Left lung (tissue), 4 donors: ENCODE measurements at regions not wholly inside any gene's neighbourhood (a gene's known extent, or its start where the extent isn't known, plus 50 kb on each side); places are given as distances from the start of the nearest gene placed in this dataset.

Source experiments
- ATAC-seq: fragments of 200-7000 bp; cut with Tn5 transposase; one replicate; pipeline ENCODE4 v1.9.1; 2020; ENCODE audit warnings: moderate library complexity
- DNase-seq, 4 donors: peaks; one replicate each; pipeline ENCODE4 v3.0.0-alpha.2; 2013 to 2020
- H3K27ac ChIP-seq, 2 donors: fragments of 200-600 bp; sonication (generic) in 1 of 2; one replicate each; pipeline versions ENCODE4 v1.5.0 to v1.8.0; 2020 to 2021
- H3K27me3 ChIP-seq, 2 donors: fragments of 200-600 bp; sonication (generic) in 1 of 2; one replicate each; pipeline versions ENCODE4 v1.5.0 to v1.8.0; 2020 to 2021
- H3K36me3 ChIP-seq, 2 donors: fragments of 200-600 bp; sonication (generic) in 1 of 2; one replicate each; pipeline versions ENCODE4 v1.5.0 to v1.8.0; 2020 to 2021
- H3K4me1 ChIP-seq, 2 donors: fragments of 200-600 bp; one replicate each; pipeline ENCODE4 v1.8.0; 2021
- H3K4me3 ChIP-seq, 2 donors: fragments of 200-600 bp; sonication (generic) in 1 of 2; one replicate each; pipeline versions ENCODE4 v1.5.0 to v1.8.0; 2020 to 2021; ENCODE audit warnings: mild to moderate bottlenecking in 1 of 2
- H3K9me3 ChIP-seq, 2 donors: fragments of 200-600 bp; sonication (generic) in 1 of 2; one replicate each; pipeline versions ENCODE4 v1.5.0 to v1.8.0; 2020 to 2021
- CTCF ChIP-seq, 2 donors: fragments of 200-600 bp; sonication (generic) in 1 of 2; IDR thresholded peaks; one replicate each; pipeline versions ENCODE4 v1.5.0 to v1.8.0; 2021; ENCODE audit warnings: antibody characterized with exemption in 2 of 2
- intact Hi-C, 2 donors: fragments of 100-400 bp; cut with DNase I; formaldehyde crosslinking; loops; one replicate each; pipeline versions ENCODE4 v1.11.2 to v1.14.2; 2022
- donor health status: DM: no; HTN: yes; CAD: no.
- donor health status: DM: no; HTN: no; CAD: no.

DNA sequence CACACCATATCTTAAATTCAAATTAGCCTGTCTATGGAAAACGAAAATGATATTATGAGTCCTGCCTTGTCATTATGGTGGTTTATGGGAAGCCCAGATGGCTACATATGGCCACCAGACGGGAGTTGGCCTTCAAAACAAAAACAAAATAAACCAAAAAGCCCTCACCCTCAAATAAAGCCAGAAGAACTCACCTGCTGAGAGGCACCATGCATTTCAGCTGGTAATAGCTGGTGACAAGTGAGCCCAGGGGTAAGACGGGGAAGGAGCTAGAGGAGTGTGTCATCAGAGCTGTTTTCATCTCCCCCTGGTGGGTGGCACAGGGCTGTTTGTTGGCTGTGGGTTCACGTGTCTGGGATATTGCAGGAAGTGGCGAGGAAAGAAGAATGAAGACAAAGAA is 152.9 kb downstream of the EFNB2 start:
- H3K36me3 ChIP-seq: no peaks in the 10 kb centered on the region
- H3K4me3 ChIP-seq: no peak overlapping the region
- H3K9me3 ChIP-seq: no peaks in the 10 kb centered on the region
- H3K27me3 ChIP-seq: no peaks in the 10 kb centered on the region
- intact Hi-C loops: no loop called here
- no peak for TF ChIP-seq CTCF (IDR thresholded peaks at IDR 0.05)
- no peak overlapping the region for H3K27ac ChIP-seq
- ATAC-seq (no peak), DNase-seq (no peak)
- no peaks in the 10 kb centered on the region for H3K4me1 ChIP-seq

DNA sequence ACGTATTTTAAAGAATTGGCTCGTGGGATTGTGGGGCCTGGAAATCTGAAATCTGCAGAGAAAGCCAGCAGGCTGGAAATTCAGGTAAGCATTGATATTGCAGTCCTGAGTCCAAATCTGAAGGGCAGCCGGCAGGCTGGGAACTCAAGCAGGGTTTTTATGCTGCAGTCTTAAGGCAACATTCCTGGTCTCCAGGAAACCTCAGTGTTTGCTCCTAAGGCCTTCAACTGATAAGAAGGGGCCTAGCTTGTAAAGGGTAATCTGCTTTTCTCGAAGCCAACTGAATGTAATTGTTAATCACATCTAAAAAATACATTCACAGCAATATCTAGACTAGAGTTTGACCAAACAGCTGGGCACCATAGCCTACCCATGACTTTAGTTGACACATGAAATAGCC is 154.4 kb downstream of the EFNB2 start:
- no peak for TF ChIP-seq CTCF (IDR thresholded peaks at IDR 0.05)
- ATAC-seq (peak; percentile 81), DNase-seq (peak in 1 of 4 donors; percentile 72)
- intact Hi-C loops: no loop called here
- no peaks in the 10 kb centered on the region for H3K36me3 ChIP-seq
- no peak overlapping the region for H3K27ac ChIP-seq
- H3K4me1 ChIP-seq: no peaks in the 10 kb centered on the region
- no peaks in the 10 kb centered on the region for H3K9me3 ChIP-seq
- H3K4me3 ChIP-seq: no peak overlapping the region
- H3K27me3 ChIP-seq: no peaks in the 10 kb centered on the region

- no peaks in the 10 kb centered on the region for H3K9me3 ChIP-seq
- no peak overlapping the region for H3K27ac ChIP-seq
- H3K36me3 ChIP-seq: no peaks in the 10 kb centered on the region
- peaks cover 6 to 12% of the 10 kb centered on the region in 2 donors for H3K4me1 ChIP-seq
- H3K4me3 ChIP-seq: no peak overlapping the region
- ATAC-seq (peak; percentile 51), DNase-seq (no peak)
- H3K27me3 ChIP-seq: no peaks in the 10 kb centered on the region
- no peak for TF ChIP-seq CTCF (IDR thresholded peaks at IDR 0.05)
- intact Hi-C loops: no loop called here
Measured at GRCh38 chr13:106377931-106378662, 157.4 kb downstream of the EFNB2 start.

DNA sequence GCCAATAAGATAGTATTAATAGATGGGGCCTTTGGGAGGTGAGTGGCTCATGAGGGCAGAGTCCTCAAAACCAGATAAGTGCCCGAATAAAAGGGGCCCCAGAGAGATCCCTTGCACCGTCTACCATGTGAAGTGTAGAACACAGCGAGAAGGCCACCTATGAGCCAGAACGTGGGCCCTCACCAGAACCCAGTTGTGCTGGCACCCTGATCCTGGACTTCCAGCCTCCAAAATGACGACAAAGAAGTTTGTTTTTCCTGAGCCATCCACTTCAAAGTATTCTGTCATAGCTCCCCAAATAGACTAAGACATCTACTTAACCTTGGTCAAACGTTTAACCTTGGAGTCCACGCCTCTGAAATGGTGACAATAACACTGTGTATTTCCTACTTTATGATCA is 158.1 kb downstream of the EFNB2 start:
- no peaks in the 10 kb centered on the region for H3K27me3 ChIP-seq
- no peaks in the 10 kb centered on the region for H3K9me3 ChIP-seq
- no peaks in the 10 kb centered on the region for H3K36me3 ChIP-seq
- DNase-seq (no peak), ATAC-seq (no peak)
- intact Hi-C loops: no loop called here
- peaks cover 6 to 18% of the 10 kb centered on the region in 2 donors for H3K4me1 ChIP-seq
- H3K27ac ChIP-seq: no peak overlapping the region
- H3K4me3 ChIP-seq: no peak overlapping the region
- TF ChIP-seq CTCF (IDR thresholded peaks at IDR 0.05): no peak

GRCh38 chr13:106376401-106377112 is 158.9 kb downstream of the EFNB2 start:
- peak in 1 of 4 donors; percentile 40 for DNase-seq
- intact Hi-C loops: no loop called here
- Histone ChIP-seq H3K4me3 (no peak overlapping the region), H3K9me3 (no peaks in the 10 kb centered on the region), H3K36me3 (no peaks in the 10 kb centered on the region), H3K27me3 (no peaks in the 10 kb centered on the region), H3K4me1 (peaks cover 6 to 18% of the 10 kb centered on the region in 2 donors), H3K27ac (no peak overlapping the region)
- ATAC-seq: peak; percentile 54
- TF ChIP-seq CTCF (IDR thresholded peaks at IDR 0.05): no peak
